ENCODE measurements at regions not wholly inside any gene's neighbourhood (a gene's known extent, or its start where the extent isn't known, plus 50 kb on each side); places are given as distances from the start of the nearest gene placed in this dataset.

GRCh38 chr15:70351391-70351790, 253.7 kb upstream of the TLE3 start:
- H3K4me2 ChIP-seq (ENCODE audit: insufficient read depth in 1 of 2, low read depth in 2 of 2, low read length in 2 of 2) = no peak overlapping the region
- H3K23me2 ChIP-seq (ENCODE audit: low read depth, low read length) = no peaks in the 10 kb centered on the region
- H3K23ac ChIP-seq (ENCODE audit: insufficient read length) = no peak overlapping the region
- no peaks in the 10 kb centered on the region for H3K79me1 ChIP-seq (ENCODE audit: low read depth, low read length)
- CTCF ChIA-PET (ENCODE audit: partially characterized antibody) = no interaction called here
- no peak for DNase-seq (ENCODE audit: low read depth in 1 of 2, low spot score in 2 of 2)
- H4K91ac ChIP-seq (replicated peaks; ENCODE audit: insufficient read length, low read length) = no peak overlapping the region
- no peaks in the 10 kb centered on the region for H3K4me1 ChIP-seq (replicated peaks in 1 of 4; ENCODE audit: control insufficient read depth in 3 of 4, insufficient read depth in 4 of 4, low read length in 3 of 4)
- no peak overlapping the region for H2BK5ac ChIP-seq (ENCODE audit: low read depth, low read length)
- H3K56ac ChIP-seq (replicated peaks; ENCODE audit: insufficient read length, low read depth, low read length) = no peak overlapping the region
- no peak overlapping the region for H3K9ac ChIP-seq (replicated peaks in 1 of 4; ENCODE audit: extremely low read depth in 1 of 4, low read depth in 3 of 4, low read length in 3 of 4)
- H4K5ac ChIP-seq (ENCODE audit: insufficient read length, low read depth, low read length) = no peak overlapping the region
- no peaks in the 10 kb centered on the region for H3K79me2 ChIP-seq (ENCODE audit: control insufficient read depth in 1 of 2, insufficient read depth in 2 of 2, low read length in 2 of 2)
- no peak overlapping the region for H3K27ac ChIP-seq (ENCODE audit: low read depth, low read length)
- TF ChIP-seq KDM5A (IDR thresholded peaks at IDR 0.05; ENCODE audit: low read length) (no peak), TAF1 (IDR thresholded peaks at IDR 0.05; ENCODE audit: low read depth, low read length) (no peak), JUND (IDR thresholded peaks at IDR 0.05; ENCODE audit: low read length) (no peak), CBX8 (IDR thresholded peaks at IDR 0.05; ENCODE audit: borderline replicate concordance, low read depth, low read length) (no peak), BACH1 (IDR thresholded peaks at IDR 0.05; ENCODE audit: low read length) (no peak), TBP (IDR thresholded peaks at IDR 0.05; ENCODE audit: low read depth, low read length) (no peak), POLR2AphosphoS5 (IDR thresholded peaks at IDR 0.05; ENCODE audit: low read depth, low read length) (no peak), ATF2 (IDR thresholded peaks at IDR 0.05; ENCODE audit: low read length) (no peak), POLR2A (IDR thresholded peaks at IDR 0.05; ENCODE audit: control extremely low read depth in 1 of 2, low read depth in 2 of 2, low read length in 2 of 2) (no peak), SP1 (IDR thresholded peaks at IDR 0.05; ENCODE audit: low read depth, low read length) (no peak), TCF12 (IDR thresholded peaks at IDR 0.05; ENCODE audit: low read depth, low read length) (no peak), BCL11A (IDR thresholded peaks at IDR 0.05; ENCODE audit: low read depth in 2 of 2, low read length in 2 of 2) (no peak), EGR1 (IDR thresholded peaks at IDR 0.05; ENCODE audit: borderline replicate concordance, low read depth, low read length) (no peak)
- H3K9me3 ChIP-seq (ENCODE audit: insufficient read depth in 2 of 2, low read depth in 1 of 2, low read length in 1 of 2) = no peaks in the 10 kb centered on the region
- 88% methylated on average over 5 of the region's 5 CpGs; no CpG with 5 or more reads in 1 of the 2 experiments for WGBS, 2 experiments (ENCODE audit: extremely low coverage in 1 of 2, insufficient coverage in 1 of 2, insufficient read length in 1 of 2, insufficient replicate concordance in 2 of 2, low coverage in 1 of 2, low lambda C conversion rate in 2 of 2, missing lambda C conversion rate in 1 of 2)
- no peak overlapping the region for H3K14ac ChIP-seq (ENCODE audit: insufficient read length)
- POLR2A ChIA-PET (ENCODE audit: partially characterized antibody) = no interaction called here
- no peak for FAIRE-seq
- H2AFZ ChIP-seq (ENCODE audit: low read length) = no peak overlapping the region
- no peak overlapping the region for H2BK20ac ChIP-seq (ENCODE audit: low read length)
- no peak overlapping the region for H3K4ac ChIP-seq (replicated peaks; ENCODE audit: insufficient read length, low read depth, low read length)
- no peak overlapping the region for H2AK5ac ChIP-seq (ENCODE audit: low read depth, low read length)
- H3K4me3 ChIP-seq (ENCODE audit: extremely low read depth in 1 of 4, insufficient read depth in 2 of 4, low read depth in 3 of 4, low read length in 4 of 4) = no peak overlapping the region
- H3K18ac ChIP-seq (ENCODE audit: extremely low read depth, low read length) = no peak overlapping the region
- H2BK15ac ChIP-seq (ENCODE audit: low read length) = no peak overlapping the region
- H2BK12ac ChIP-seq (ENCODE audit: low read depth, low read length) = no peak overlapping the region
- H4K20me1 ChIP-seq (replicated peaks in 1 of 2; ENCODE audit: control insufficient read depth in 1 of 2, insufficient read depth in 2 of 2, low read length in 2 of 2) = no peaks in the 10 kb centered on the region
- H4K8ac ChIP-seq (ENCODE audit: extremely low read depth, insufficient read depth, low read length) = no peak overlapping the region
- no peaks in the 10 kb centered on the region for H3K27me3 ChIP-seq (replicated peaks in 1 of 4; ENCODE audit: control insufficient read depth in 3 of 4, extremely low read depth in 1 of 4, insufficient read depth in 3 of 4, low read length in 3 of 4)
- H3K36me3 ChIP-seq (ENCODE audit: control insufficient read depth in 2 of 4, insufficient read depth in 4 of 4, low read length in 3 of 4) = no peaks in the 10 kb centered on the region
- no peak overlapping the region for H2BK120ac ChIP-seq (replicated peaks; ENCODE audit: low read depth, low read length)

Data from H1 (cell line).